ENCODE measurements at regions not wholly inside any gene's neighbourhood (a gene's known extent, or its start where the extent isn't known, plus 50 kb on each side); places are given as distances from the start of the nearest gene placed in this dataset.

DNA sequence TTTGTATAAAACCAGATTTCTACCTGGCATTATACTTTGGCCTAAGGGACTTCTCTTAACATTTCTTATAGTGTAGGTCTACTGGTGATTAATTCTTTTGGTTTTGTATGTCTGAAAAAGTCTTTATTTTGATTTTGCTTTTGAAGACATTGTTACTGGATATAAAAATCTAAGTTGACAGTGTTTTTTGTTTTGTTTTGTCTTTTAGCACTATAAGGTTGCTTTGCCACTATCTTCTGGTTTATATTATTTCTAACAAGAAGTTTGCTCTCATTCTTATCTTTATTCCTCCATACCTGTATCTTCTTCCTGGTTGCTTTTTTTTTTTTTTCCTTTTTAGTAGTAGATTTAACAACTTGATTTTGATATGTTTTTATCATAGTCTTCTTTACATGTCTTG lies 76.0 kb downstream of the ING2 start:
- Histone ChIP-seq H3K36me3 (ENCODE audit: control insufficient read depth in 4 of 4, insufficient read depth in 3 of 4, low read depth in 1 of 4, low read length in 3 of 4) (no peaks in the 10 kb centered on the region), H3K4me1 (ENCODE audit: control insufficient read depth in 4 of 4, insufficient read depth in 4 of 4, low read length in 3 of 4) (no peaks in the 10 kb centered on the region), H3K9ac (ENCODE audit: low read depth in 1 of 2, low read length in 2 of 2) (no peak overlapping the region), H3K27me3 (ENCODE audit: control insufficient read depth in 4 of 4, insufficient read depth in 4 of 4, low read length in 3 of 4) (no peaks in the 10 kb centered on the region), H3K4me3 (ENCODE audit: low read depth in 1 of 3, low read length in 3 of 3) (no peak overlapping the region), H3K27ac (ENCODE audit: low read depth in 1 of 2, low read length in 2 of 2) (no peak overlapping the region), H3K9me3 (ENCODE audit: control insufficient read depth in 4 of 4, low read length in 3 of 4) (no peaks in the 10 kb centered on the region)
- no peak for DNase-seq (ENCODE audit: low spot score)
- no peak for TF ChIP-seq GABPA (IDR thresholded peaks at IDR 0.05 in 1 of 2, conservative IDR thresholded peaks at IDR 0.05 in 1 of 2)
- no peak for TF ChIP-seq YY1 (IDR thresholded peaks at IDR 0.05)
- TF ChIP-seq NR2F2 (IDR thresholded peaks at IDR 0.05) = no peak
- no peak for TF ChIP-seq RXRA (IDR thresholded peaks at IDR 0.05)
- TF ChIP-seq, protein P1, sequence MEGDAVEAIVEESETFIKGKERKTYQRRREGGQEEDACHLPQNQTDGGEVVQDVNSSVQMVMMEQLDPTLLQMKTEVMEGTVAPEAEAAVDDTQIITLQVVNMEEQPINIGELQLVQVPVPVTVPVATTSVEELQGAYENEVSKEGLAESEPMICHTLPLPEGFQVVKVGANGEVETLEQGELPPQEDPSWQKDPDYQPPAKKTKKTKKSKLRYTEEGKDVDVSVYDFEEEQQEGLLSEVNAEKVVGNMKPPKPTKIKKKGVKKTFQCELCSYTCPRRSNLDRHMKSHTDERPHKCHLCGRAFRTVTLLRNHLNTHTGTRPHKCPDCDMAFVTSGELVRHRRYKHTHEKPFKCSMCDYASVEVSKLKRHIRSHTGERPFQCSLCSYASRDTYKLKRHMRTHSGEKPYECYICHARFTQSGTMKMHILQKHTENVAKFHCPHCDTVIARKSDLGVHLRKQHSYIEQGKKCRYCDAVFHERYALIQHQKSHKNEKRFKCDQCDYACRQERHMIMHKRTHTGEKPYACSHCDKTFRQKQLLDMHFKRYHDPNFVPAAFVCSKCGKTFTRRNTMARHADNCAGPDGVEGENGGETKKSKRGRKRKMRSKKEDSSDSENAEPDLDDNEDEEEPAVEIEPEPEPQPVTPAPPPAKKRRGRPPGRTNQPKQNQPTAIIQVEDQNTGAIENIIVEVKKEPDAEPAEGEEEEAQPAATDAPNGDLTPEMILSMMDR (IDR thresholded peaks at IDR 0.05; ENCODE audit: low read depth, low read length, missing input control) = no peak
- TF ChIP-seq FOXA1 (IDR thresholded peaks at IDR 0.05) = no peak
- TF ChIP-seq EGR1 (IDR thresholded peaks at IDR 0.05; ENCODE audit: low read depth in 2 of 2) = no peak
- TF ChIP-seq HNF4A (conservative IDR thresholded peaks at IDR 0.05) = no peak
- TF ChIP-seq, protein P2, sequence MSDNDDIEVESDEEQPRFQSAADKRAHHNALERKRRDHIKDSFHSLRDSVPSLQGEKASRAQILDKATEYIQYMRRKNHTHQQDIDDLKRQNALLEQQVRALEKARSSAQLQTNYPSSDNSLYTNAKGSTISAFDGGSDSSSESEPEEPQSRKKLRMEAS (IDR thresholded peaks at IDR 0.05) = no peak
- no peak for TF ChIP-seq SP1 (IDR thresholded peaks at IDR 0.05)
- TF ChIP-seq TAF1 (conservative IDR thresholded peaks at IDR 0.05) = no peak
- no peak for TF ChIP-seq FOXA2 (IDR thresholded peaks at IDR 0.05)
- TF ChIP-seq, protein P3, sequence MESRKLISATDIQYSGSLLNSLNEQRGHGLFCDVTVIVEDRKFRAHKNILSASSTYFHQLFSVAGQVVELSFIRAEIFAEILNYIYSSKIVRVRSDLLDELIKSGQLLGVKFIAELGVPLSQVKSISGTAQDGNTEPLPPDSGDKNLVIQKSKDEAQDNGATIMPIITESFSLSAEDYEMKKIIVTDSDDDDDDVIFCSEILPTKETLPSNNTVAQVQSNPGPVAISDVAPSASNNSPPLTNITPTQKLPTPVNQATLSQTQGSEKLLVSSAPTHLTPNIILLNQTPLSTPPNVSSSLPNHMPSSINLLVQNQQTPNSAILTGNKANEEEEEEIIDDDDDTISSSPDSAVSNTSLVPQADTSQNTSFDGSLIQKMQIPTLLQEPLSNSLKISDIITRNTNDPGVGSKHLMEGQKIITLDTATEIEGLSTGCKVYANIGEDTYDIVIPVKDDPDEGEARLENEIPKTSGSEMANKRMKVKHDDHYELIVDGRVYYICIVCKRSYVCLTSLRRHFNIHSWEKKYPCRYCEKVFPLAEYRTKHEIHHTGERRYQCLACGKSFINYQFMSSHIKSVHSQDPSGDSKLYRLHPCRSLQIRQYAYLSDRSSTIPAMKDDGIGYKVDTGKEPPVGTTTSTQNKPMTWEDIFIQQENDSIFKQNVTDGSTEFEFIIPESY (IDR thresholded peaks at IDR 0.05) = no peak

DNA sequence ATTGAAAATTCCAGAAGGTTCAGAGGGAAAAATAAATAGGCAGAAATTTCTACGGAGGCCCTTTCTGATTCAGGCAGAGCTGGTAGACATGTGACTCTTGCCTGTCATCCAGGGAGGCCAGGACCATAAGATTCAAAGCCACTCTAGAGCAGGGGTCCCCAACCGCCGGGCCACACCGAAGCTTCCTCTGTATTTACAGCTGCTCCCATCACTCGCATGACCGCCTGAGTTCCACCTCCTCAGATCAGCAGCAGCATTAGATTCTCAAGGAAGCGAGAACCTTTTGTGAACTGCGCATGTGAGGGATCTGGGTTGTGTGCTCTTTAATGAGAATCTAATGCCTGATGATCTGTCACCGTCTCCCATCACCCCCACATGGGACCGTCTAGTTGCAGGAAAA lies 72.2 kb downstream of the RWDD4 start:
- Histone ChIP-seq H3K4me3 (ENCODE audit: low read depth in 1 of 3, low read length in 3 of 3) (no peak overlapping the region), H3K9me3 (ENCODE audit: control insufficient read depth in 4 of 4, low read length in 3 of 4) (no peaks in the 10 kb centered on the region), H3K27ac (ENCODE audit: low read depth in 1 of 2, low read length in 2 of 2) (no peak overlapping the region), H3K27me3 (ENCODE audit: control insufficient read depth in 4 of 4, insufficient read depth in 4 of 4, low read length in 3 of 4) (no peaks in the 10 kb centered on the region), H3K4me1 (ENCODE audit: control insufficient read depth in 4 of 4, insufficient read depth in 4 of 4, low read length in 3 of 4) (peaks cover 0 to 3% (median 0%) of the 10 kb centered on the region in 4 donors), H3K9ac (ENCODE audit: low read depth in 1 of 2, low read length in 2 of 2) (no peak overlapping the region), H3K36me3 (ENCODE audit: control insufficient read depth in 4 of 4, insufficient read depth in 3 of 4, low read depth in 1 of 4, low read length in 3 of 4) (no peaks in the 10 kb centered on the region)
- no peak for DNase-seq (ENCODE audit: low spot score)
- TF ChIP-seq YY1 (IDR thresholded peaks at IDR 0.05) = no peak
- TF ChIP-seq SP1 (IDR thresholded peaks at IDR 0.05) = no peak
- TF ChIP-seq, protein P3 (IDR thresholded peaks at IDR 0.05) = no peak
- TF ChIP-seq, protein P4, sequence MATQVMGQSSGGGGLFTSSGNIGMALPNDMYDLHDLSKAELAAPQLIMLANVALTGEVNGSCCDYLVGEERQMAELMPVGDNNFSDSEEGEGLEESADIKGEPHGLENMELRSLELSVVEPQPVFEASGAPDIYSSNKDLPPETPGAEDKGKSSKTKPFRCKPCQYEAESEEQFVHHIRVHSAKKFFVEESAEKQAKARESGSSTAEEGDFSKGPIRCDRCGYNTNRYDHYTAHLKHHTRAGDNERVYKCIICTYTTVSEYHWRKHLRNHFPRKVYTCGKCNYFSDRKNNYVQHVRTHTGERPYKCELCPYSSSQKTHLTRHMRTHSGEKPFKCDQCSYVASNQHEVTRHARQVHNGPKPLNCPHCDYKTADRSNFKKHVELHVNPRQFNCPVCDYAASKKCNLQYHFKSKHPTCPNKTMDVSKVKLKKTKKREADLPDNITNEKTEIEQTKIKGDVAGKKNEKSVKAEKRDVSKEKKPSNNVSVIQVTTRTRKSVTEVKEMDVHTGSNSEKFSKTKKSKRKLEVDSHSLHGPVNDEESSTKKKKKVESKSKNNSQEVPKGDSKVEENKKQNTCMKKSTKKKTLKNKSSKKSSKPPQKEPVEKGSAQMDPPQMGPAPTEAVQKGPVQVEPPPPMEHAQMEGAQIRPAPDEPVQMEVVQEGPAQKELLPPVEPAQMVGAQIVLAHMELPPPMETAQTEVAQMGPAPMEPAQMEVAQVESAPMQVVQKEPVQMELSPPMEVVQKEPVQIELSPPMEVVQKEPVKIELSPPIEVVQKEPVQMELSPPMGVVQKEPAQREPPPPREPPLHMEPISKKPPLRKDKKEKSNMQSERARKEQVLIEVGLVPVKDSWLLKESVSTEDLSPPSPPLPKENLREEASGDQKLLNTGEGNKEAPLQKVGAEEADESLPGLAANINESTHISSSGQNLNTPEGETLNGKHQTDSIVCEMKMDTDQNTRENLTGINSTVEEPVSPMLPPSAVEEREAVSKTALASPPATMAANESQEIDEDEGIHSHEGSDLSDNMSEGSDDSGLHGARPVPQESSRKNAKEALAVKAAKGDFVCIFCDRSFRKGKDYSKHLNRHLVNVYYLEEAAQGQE (IDR thresholded peaks at IDR 0.05) = no peak
- no peak for TF ChIP-seq NR2F2 (IDR thresholded peaks at IDR 0.05)
- no peak for TF ChIP-seq FOXA2 (IDR thresholded peaks at IDR 0.05)
- TF ChIP-seq RXRA (IDR thresholded peaks at IDR 0.05) = no peak
- TF ChIP-seq HNF4A (conservative IDR thresholded peaks at IDR 0.05) = no peak
- WGBS = 92% methylated on average over 10 of the region's 10 CpGs

All from liver (tissue), 8 donors.